Hepatocyte (in vitro differentiated cells): ENCODE measurements at regions not wholly inside any gene's neighbourhood (a gene's known extent, or its start where the extent isn't known, plus 50 kb on each side); places are given as distances from the start of the nearest gene placed in this dataset.

Experiments
- DNase-seq: peaks from one replicate; pipeline ENCODE4 v3.0.0-alpha.2; 2016; ENCODE audit warnings: low spot score
- H2AFZ ChIP-seq: fragments of 200-600 bp; sonication (generic); 2 replicates; pipeline ENCODE4 v1.6.0; 2016; ENCODE audit warnings: antibody characterized with exemption, mild to moderate bottlenecking
- H3K27ac ChIP-seq: fragments of 200-600 bp; sonication (generic); 2 replicates; pipeline ENCODE4 v1.5.1; 2016; ENCODE audit warnings: mild to moderate bottlenecking
- H3K27me3 ChIP-seq: fragments of 200-600 bp; sonication (generic); 2 replicates; pipeline ENCODE4 v1.6.1; 2016
- H3K36me3 ChIP-seq: fragments of 200-600 bp; sonication (generic); replicated peaks from 2 replicates; pipeline ENCODE4 v1.5.1; 2016; ENCODE audit warnings: low read depth; ENCODE audit not compliant: insufficient read depth
- H3K4me1 ChIP-seq: fragments of 200-600 bp; sonication (generic); 2 replicates; pipeline ENCODE4 v1.5.1; 2016; ENCODE audit warnings: mild to moderate bottlenecking, moderate library complexity; ENCODE audit not compliant: insufficient read depth
- H3K4me2 ChIP-seq: fragments of 200-600 bp; sonication (generic); 2 replicates; pipeline ENCODE4 v1.6.0; 2016
- H3K4me3 ChIP-seq: fragments of 200-600 bp; sonication (generic); 2 replicates; pipeline ENCODE4 v1.5.1; 2016; ENCODE audit warnings: mild to moderate bottlenecking
- H3K79me2 ChIP-seq: fragments of 200-600 bp; sonication (generic); 2 replicates; pipeline ENCODE4 v1.6.0; 2017; ENCODE audit warnings: mild to moderate bottlenecking
- H3K9me2 ChIP-seq: fragments of 200-600 bp; sonication (generic); replicated peaks from 2 replicates; pipeline ENCODE4 v1.6.0; 2017; ENCODE audit warnings: mild to moderate bottlenecking; ENCODE audit not compliant: insufficient read depth
- H3K9me3 ChIP-seq: fragments of 200-600 bp; sonication (generic); 2 replicates; pipeline ENCODE4 v1.5.1; 2016; ENCODE audit warnings: low read depth, mild to moderate bottlenecking
- H4K20me1 ChIP-seq: fragments of 200-600 bp; sonication (generic); 2 replicates; pipeline ENCODE4 v1.6.0; 2016; ENCODE audit warnings: mild to moderate bottlenecking; ENCODE audit not compliant: insufficient read depth, poor library complexity, severe bottlenecking
- CTCF ChIP-seq: fragments of 200-600 bp; sonication (generic); IDR thresholded peaks from 2 replicates; pipeline ENCODE4 v1.5.1; 2016; ENCODE audit warnings: antibody characterized with exemption, mild to moderate bottlenecking; ENCODE audit not compliant: poor library complexity
- EZH2 ChIP-seq: fragments of 200-600 bp; sonication (generic); IDR thresholded peaks from 2 replicates; pipeline ENCODE4 v1.6.1; 2016; ENCODE audit warnings: antibody characterized with exemption, mild to moderate bottlenecking, borderline replicate concordance
- EZH2phosphoT487 ChIP-seq: fragments of 200-600 bp; sonication (generic); IDR thresholded peaks from one replicate; pipeline ENCODE4 v1.6.1; 2018; ENCODE audit warnings: antibody characterized with exemption, mild to moderate bottlenecking, low read depth, moderate library complexity; ENCODE audit not compliant: unreplicated experiment, severe bottlenecking
- WGBS: methylation state at CpG from one replicate; pipeline ENCODE4 v1.1.6; 2016; ENCODE audit warnings: low lambda C conversion rate; ENCODE audit errors: missing lambda C conversion rate; 5-methylcytosine and 5-hydroxymethylcytosine counted together

- Histone ChIP-seq H3K36me3 (no peaks in the 10 kb centered on the region), H3K9me3 (no peaks in the 10 kb centered on the region), H3K4me1 (no peaks in the 10 kb centered on the region), H3K9me2 (no peaks in the 10 kb centered on the region), H3K79me2 (no peaks in the 10 kb centered on the region), H3K27me3 (no peaks in the 10 kb centered on the region), H3K27ac (no peak overlapping the region), H4K20me1 (no peaks in the 10 kb centered on the region), H3K4me3 (no peak overlapping the region), H3K4me2 (no peak overlapping the region), H2AFZ (no peak overlapping the region)
- no peak for TF ChIP-seq EZH2phosphoT487
- TF ChIP-seq CTCF, result no peak
- no peak for TF ChIP-seq EZH2
- no peak for DNase-seq
- 82% methylated on average over 8 of the region's 8 CpGs for WGBS
These were observed 142.8 kb upstream of the IQSEC1 start for GRCh38 chr3:13215940-13216546.

- TF ChIP-seq EZH2, result no peak
- TF ChIP-seq CTCF, result no peak
- Histone ChIP-seq H3K36me3 (no peaks in the 10 kb centered on the region), H3K27ac (no peak overlapping the region)
These were observed 141.7 kb upstream of the IQSEC1 start for GRCh38 chr3:13214847-13215472.

DNA sequence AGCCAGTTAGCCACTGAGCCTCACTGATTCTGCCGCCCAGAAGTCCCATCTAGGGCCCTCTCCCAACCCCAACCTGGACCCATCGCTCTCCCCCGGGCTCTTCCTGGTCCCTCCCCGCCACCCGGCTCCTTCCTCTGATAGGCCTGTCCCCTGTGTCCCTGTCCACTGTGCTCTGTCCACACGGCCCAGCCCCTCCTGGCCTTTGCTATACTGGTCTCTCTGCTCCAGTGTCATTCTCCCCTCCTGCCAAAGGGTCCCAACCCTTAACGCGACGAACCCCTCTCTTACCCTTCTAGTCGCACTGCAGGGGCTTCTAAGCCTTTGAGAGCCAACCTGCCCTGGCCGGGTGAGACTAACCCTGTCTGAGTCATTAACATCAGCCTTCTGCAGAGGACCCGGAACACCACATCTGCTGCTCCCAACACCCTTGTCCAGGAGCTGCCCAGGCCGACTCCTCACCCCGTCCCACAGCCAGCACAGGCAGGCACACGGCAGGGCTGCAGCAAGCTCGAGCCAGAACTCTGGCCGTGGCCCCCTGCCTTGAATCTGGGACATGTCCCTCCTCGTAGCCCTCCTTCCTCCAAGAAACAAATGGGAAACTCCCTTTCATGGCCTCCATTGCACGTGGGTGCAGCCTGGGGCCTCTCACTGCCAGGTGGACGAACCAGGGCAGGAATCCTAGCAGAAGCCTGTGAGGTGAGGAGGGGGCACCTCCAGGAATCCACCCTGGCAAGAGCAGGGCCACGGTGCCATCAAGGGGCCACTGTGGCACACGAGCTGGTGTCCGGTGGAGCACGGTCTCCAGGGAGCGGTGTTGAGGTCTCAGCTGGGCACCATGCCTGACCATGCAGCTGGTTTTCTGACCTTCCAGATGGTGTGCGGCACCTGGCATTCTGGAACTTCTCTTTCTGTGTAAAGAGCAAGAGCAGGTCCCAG is 140.9 kb upstream of the IQSEC1 start:
- H3K27me3 ChIP-seq, result no peaks in the 10 kb centered on the region
- no peak overlapping the region for H3K4me2 ChIP-seq
- no peaks in the 10 kb centered on the region for H3K4me1 ChIP-seq
- H3K9me3 ChIP-seq, result no peaks in the 10 kb centered on the region
- TF ChIP-seq CTCF (no peak), EZH2phosphoT487 (no peak), EZH2 (no peak)
- H3K79me2 ChIP-seq, result no peaks in the 10 kb centered on the region
- H3K36me3 ChIP-seq, result no peaks in the 10 kb centered on the region
- H2AFZ ChIP-seq, result no peak overlapping the region
- WGBS, result 88% methylated on average over 24 of the region's 26 CpGs
- no peak overlapping the region for H3K27ac ChIP-seq
- no peaks in the 10 kb centered on the region for H4K20me1 ChIP-seq
- no peak for DNase-seq
- no peak overlapping the region for H3K4me3 ChIP-seq
- H3K9me2 ChIP-seq, result no peaks in the 10 kb centered on the region

More at GRCh38 chr3:13214847-13215472, 141.7 kb upstream of the IQSEC1 start:
- Histone ChIP-seq H3K79me2 (no peaks in the 10 kb centered on the region), H3K27me3 (no peaks in the 10 kb centered on the region), H3K4me3 (no peak overlapping the region), H3K9me2 (no peaks in the 10 kb centered on the region), H3K9me3 (no peaks in the 10 kb centered on the region), H3K4me2 (no peak overlapping the region), H2AFZ (no peak overlapping the region), H3K4me1 (no peaks in the 10 kb centered on the region), H4K20me1 (no peaks in the 10 kb centered on the region)
- no peak for DNase-seq
- 92% methylated on average over 15 of the region's 15 CpGs for WGBS
